Astrocyte of the spinal cord (primary cell): ENCODE measurements at regions not wholly inside any gene's neighbourhood (a gene's known extent, or its start where the extent isn't known, plus 50 kb on each side); places are given as distances from the start of the nearest gene placed in this dataset.
A peak's percentile ranks its signal among the peaks of the same experiment; 100 is the strongest.

Experiments used
- DNase-seq: peaks from one replicate; pipeline ENCODE4 v3.0.0; 2011; ENCODE audit warnings: low read depth, low spot score
- H3K4me3 ChIP-seq: 2 replicates; pipeline ENCODE4 v1.5.1; 2011; ENCODE audit warnings: low read depth, mild to moderate bottlenecking, low read length, moderate library complexity
- CTCF ChIP-seq: IDR thresholded peaks from 2 replicates; pipeline ENCODE4 v1.5.1; 2012; ENCODE audit warnings: low read depth, mild to moderate bottlenecking, low read length, inconsistent platforms
- in situ Hi-C: cut with HindIII; loops from 2 replicates; pipeline ENCODE4 v1.10.0; 2017; ENCODE audit warnings: low sequenced_read_pairs

- TF ChIP-seq CTCF: no peak
- peak; percentile 51 for DNase-seq
- no peak overlapping the region for H3K4me3 ChIP-seq
- in situ Hi-C loops: no loop called here
Observed at GRCh38 chr5:124652514-124652819, 94.0 kb downstream of the ZNF608 start.

GRCh38 chr5:124651663-124652513, 94.6 kb downstream of the ZNF608 start:
- DNase-seq: peak; percentile 64
- in situ Hi-C loops: no loop called here
- no peak for TF ChIP-seq CTCF
- H3K4me3 ChIP-seq: peak overlapping the region; percentile 43

- in situ Hi-C loops: no loop called here
- peak; percentile 89 for DNase-seq
- TF ChIP-seq CTCF: no peak
- H3K4me3 ChIP-seq: peak overlapping the region; percentile 43
Observed at GRCh38 chr5:124650951-124651662, 95.3 kb downstream of the ZNF608 start.

- no peak for TF ChIP-seq CTCF
Observed at GRCh38 chr5:124650147-124650561, 96.3 kb downstream of the ZNF608 start.

GRCh38 chr5:124649491-124650146, 96.8 kb downstream of the ZNF608 start:
- H3K4me3 ChIP-seq: no peak overlapping the region
- in situ Hi-C loops: no loop called here
- peak; percentile 97 for DNase-seq
- no peak for TF ChIP-seq CTCF

More at GRCh38 chr5:124650147-124650561, 96.3 kb downstream of the ZNF608 start:
- in situ Hi-C loops: no loop called here
- DNase-seq: no peak
- peak overlapping the region; percentile 1 for H3K4me3 ChIP-seq

GRCh38 chr5:124648902-124649467, 97.5 kb downstream of the ZNF608 start:
- DNase-seq: no peak
- in situ Hi-C loops: no loop called here
- no peak overlapping the region for H3K4me3 ChIP-seq
- no peak for TF ChIP-seq CTCF
